IPS-NIHi11 (cell line): ENCODE measurements at regions not wholly inside any gene's neighbourhood (a gene's known extent, or its start where the extent isn't known, plus 50 kb on each side); places are given as distances from the start of the nearest gene placed in this dataset.

ENCODE experiments used
- DNase-seq: peaks from one replicate; pipeline ENCODE4 v3.0.0; 2012; ENCODE audit warnings: mixed read lengths, low spot score

DNA sequence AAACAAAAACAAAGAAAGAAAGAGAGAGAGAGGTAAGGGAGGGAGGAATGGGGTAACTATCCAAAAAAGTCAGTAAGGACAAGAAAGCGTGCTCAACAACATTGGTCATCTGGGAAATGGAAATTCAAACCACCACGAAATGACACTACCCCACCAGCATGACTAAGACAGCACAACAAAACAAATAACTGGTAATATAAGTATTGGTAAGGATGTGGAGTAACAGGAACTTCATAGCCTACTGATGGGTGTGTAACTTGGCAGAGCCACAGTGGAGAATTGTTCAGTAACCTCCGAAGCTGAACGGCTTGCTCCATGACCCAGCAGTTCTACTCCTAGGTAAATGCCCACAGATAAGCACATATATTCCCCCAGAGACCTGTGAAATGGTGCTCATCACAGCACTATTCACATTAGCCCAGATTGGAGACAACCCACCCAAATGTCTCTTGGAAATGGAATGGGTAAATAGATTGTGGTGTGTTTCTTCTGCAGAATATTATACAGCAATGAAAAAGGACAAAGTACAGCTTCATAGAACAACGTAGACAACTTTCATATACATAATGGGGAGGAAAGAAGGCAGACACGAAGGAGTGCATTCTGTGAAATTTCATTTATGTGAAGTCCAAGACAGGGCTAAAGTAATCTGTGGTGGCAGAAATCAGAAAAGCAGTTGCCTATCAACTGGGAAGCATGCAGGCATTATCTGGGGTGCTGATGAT, 95.5 kb upstream of the ATP6AP2 start:
- no peak for DNase-seq

GRCh38 chrX:40484408-40485091, 96.2 kb upstream of the ATP6AP2 start:
- DNase-seq: no peak

- no peak for DNase-seq
Measured at GRCh38 chrX:40483502-40483901, 97.3 kb upstream of the ATP6AP2 start.

GRCh38 chrX:40479777-40480318, 100.9 kb upstream of the ATP6AP2 start:
- no peak for DNase-seq

DNA sequence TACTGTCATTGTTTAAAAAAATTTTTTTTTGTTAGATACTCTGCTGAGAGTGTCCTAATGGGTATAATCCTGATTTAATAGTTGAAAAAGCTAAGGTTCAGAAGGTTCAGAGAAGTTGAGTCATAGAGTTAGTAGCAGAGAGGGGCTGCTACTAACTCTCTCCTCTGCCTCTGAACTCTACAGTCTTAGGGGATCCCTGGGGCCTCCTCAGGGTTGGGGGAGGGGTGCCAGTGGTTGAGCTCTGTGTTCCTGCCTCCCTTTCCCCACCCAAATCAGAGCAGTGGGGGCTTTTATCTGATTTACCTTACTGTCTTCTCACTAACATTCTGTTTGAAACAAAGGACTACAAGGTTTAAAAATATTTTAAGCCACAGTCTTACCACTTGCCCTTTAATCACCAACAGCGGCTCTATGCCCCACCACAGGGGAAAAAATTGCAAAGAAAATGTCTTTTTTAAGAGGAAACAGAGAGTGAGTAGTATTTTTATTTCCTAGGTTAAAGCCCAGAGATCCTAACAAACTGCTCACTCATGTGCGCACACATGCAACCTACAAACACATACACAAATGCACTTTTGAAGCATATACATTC, 102.2 kb upstream of the ATP6AP2 start:
- DNase-seq: no peak

- DNase-seq: no peak
Measured at GRCh38 chrX:40476958-40477357, 103.8 kb upstream of the ATP6AP2 start.

- no peak for DNase-seq
Measured at GRCh38 chrX:40474645-40475044, 106.1 kb upstream of the ATP6AP2 start.

- peak; percentile 73 for DNase-seq
Measured at GRCh38 chrX:40474205-40474626, 106.6 kb upstream of the ATP6AP2 start.

- no peak for DNase-seq
Measured at GRCh38 chrX:40473460-40474204, 107.1 kb upstream of the ATP6AP2 start.

GRCh38 chrX:40471965-40472648, 108.7 kb upstream of the ATP6AP2 start:
- peak; percentile 33 for DNase-seq

DNA sequence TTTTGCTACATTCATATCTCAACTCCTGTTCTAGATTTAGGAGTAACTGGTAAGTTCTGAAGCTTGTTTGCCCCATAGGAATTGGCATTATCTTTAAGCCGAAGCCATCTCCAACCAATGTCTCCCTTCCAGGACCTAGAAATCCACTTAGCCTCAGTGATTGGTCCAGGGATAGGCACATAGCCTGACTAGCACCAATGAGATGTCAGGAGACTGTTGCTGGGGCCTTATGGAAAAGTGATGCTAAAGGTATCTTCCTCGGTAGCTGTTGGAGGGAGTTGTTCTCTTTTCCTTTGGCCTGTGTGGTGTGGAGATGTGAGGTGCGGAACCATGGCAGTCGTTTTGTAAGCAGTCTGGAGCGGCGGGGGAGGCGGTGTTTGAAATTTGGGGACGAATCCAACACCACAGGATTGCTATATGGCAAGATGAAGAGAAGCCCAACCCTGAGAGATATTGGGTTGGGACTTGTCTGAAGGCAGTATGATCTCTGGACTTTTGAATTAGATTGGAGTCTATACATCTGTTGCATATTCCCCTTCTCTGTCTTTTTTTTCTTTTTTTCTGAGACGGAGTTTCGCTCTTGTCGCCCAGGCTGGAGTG, 109.8 kb upstream of the ATP6AP2 start:
- DNase-seq: peak; percentile 17

- DNase-seq: no peak
Measured at GRCh38 chrX:40469316-40469715, 111.5 kb upstream of the ATP6AP2 start.

DNA sequence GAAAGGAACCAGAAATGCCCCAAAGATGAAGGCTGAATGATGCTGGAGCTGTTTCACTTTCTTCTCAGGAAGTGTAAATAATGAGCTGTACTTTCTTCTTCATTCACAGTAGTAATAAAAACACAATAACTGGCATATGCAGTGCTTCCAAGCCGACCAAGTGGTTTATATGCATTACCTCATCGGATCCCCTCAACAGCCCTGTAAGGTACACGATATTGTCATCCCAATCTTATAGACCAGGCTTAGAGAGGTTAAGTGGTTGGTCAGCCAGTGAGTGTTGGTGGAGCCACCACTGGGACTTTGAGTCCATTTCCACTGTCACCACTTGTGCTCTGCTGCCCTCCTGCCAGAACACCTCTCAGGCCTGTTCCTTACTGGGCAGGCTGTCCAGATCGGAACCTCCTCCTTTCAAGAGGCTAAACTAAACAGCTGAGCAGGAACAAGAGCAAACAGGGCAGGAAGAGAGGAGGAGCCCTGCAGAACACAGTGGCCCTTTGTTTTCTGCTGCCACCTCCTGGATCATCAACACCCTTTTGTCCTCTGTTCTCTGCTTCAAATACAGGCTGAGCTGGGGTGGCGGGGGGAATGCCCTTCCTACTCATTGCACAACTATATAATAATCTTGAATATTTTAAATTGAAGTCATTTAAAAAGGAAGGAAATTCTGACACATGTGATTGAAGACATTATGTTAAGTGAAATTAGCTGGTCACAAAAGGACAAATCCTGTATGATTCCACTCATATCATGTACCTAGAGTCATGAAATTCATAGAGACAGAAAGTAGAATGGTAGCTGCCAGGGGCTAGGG, 112.5 kb upstream of the ATP6AP2 start:
- DNase-seq: peak; percentile 39

- DNase-seq: no peak
Measured at GRCh38 chrX:40467454-40467853, 113.3 kb upstream of the ATP6AP2 start.

DNA sequence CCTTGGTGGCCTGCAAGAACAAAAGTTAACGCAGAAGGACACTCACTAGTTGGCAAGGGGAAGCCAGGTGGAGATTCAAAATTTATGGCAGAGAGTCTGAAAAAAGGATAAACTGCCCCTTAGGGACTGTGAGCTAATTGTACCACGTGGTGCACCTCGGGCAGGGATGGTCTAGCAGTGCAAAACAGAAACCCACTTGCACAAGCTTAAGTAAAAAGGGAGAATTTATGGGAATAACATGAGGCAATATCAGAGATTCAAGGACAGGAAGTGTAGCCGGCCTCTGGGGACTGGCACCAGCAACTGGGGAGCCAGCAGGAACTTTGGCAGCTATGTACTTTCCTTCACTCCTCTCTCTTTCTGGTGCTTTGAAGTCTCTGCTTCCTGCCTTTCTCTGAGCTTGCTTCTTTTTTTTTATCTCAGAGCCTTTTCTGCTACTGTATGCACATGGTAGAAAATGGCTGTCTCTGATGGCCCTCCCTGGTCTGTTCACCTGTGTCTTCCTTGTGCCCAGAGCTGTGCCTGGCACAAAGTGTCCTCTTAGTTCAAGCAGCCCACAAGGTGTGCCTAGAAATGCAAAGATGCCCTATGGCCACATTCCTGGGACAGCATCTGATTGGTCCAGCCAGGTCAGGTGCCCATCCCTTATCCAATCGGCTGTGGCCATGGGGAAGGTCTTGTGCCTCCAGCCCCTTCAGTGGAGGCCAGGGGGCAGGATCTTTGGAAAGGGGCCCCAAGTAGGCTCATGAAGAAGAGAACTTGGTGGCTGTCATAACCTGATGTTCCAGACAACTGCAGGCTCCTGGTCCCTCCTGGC, 114.8 kb upstream of the ATP6AP2 start:
- DNase-seq: no peak

DNA sequence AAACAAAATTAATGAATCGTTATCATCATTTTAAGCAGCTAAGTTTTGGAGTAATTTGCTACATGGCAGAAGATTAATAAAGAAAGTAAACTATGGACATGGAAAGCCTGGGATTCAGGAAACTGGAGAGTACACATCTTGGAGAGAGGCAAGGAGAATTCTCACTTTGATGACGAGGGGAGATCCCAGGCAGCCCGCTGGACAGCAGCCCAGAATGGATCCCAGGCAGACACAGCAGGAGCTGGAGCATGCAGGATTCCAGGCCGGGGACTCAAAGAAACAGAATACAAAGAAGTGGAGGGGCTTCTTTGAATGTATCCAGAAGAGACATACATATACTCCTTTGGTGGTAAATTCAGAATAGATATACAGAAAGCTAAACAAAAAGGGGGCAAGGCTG, 118.0 kb upstream of the ATP6AP2 start:
- no peak for DNase-seq

DNA sequence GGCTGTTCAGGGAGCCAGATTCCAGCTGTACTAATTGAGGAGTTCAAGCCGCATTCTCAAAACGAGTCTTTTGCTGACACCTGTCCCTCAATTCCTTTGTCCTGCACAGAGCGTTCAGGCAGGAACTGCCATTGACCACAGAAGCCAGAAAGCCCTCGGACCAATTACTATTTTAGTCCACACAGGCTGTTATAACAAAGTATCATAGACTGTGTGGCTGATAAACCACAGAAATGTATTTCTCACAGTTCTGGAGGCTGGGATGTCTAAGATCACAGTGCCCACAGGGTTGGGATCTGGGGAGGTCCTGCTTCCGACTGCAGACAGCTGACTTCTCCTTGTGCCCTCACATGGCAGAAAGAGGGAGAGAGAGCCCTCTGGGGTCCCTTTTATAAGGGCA, 119.8 kb upstream of the ATP6AP2 start:
- no peak for DNase-seq

DNA sequence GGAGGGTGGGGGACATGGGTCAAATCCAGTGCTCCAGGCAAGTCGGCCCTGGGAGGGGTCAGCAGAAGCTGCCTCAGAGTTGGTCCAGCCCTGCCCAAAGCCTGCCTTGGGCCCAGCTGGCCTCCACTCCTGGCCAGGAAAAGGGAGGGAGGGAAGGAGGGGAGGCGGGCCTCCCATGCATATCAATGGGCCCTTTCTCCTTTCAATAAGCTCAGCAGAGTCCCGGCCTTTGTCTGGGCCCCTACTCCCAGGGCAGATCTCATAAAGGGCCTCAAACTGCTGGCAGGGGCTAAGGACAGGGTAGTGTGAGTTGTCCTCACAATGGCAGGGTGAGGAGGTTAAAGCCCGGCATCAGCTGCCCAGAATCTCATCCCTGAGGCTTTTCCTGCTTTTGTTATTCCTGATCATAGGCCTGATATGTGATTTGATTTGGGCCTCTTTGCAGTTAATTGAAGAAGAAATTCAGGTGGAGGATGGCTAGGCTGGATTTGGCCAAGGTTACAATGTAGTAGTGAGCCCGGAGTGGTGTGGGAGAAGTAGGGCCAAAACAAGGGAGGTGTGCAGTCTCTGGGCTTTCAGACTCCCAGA, 121.1 kb upstream of the ATP6AP2 start:
- DNase-seq: peak; percentile 67

DNA sequence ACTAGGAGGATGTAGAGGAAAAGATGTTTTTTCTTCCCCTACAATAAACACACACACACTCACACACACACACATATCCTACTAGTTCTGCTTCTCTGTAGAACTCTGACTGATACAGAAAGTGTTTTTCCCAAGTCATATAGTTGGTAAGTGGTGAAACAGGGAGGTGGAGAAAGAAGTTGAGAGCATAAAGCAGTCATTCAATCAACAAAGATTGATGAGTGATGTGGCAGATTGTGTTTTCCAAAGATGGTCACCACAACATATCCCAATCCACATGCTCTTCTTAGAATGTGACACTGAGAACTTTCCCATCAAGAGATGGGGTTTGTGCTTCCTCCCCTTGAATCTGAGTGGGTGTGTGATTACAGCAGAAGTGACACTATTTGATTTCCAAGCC, 123.4 kb upstream of the ATP6AP2 start:
- DNase-seq: no peak
